ENCODE measurements at regions not wholly inside any gene's neighbourhood (a gene's known extent, or its start where the extent isn't known, plus 50 kb on each side); places are given as distances from the start of the nearest gene placed in this dataset.

DNA sequence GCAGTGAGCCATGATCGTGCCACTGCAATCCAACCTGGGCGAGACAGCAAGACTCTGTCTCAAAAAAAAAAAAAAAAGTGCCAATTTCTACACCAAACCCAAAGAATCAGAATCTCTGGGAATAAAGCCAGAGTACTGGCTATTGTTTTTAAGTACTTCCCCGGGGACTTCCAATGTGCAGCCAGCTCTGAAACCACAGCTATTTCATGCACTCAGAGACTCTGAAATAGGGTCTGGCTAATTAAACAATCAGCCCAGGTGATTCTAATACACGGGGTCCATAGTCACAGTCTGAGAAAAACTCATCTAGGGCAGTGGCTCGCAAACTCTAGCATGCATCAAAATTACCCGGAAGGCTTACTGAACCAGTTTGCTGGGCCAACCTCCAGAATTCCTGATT lies 56.3 kb downstream of the SIX6 start:
- TF ChIP-seq EZH2 (IDR thresholded peaks at IDR 0.05; ENCODE audit: insufficient read depth, low read length): no peak
- TF ChIP-seq, protein P1, sequence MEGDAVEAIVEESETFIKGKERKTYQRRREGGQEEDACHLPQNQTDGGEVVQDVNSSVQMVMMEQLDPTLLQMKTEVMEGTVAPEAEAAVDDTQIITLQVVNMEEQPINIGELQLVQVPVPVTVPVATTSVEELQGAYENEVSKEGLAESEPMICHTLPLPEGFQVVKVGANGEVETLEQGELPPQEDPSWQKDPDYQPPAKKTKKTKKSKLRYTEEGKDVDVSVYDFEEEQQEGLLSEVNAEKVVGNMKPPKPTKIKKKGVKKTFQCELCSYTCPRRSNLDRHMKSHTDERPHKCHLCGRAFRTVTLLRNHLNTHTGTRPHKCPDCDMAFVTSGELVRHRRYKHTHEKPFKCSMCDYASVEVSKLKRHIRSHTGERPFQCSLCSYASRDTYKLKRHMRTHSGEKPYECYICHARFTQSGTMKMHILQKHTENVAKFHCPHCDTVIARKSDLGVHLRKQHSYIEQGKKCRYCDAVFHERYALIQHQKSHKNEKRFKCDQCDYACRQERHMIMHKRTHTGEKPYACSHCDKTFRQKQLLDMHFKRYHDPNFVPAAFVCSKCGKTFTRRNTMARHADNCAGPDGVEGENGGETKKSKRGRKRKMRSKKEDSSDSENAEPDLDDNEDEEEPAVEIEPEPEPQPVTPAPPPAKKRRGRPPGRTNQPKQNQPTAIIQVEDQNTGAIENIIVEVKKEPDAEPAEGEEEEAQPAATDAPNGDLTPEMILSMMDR (IDR thresholded peaks at IDR 0.05; ENCODE audit: insufficient read depth, low read depth, low read length): no peak

Measured in astrocyte (in vitro differentiated cells and primary cell).